ENCODE measurements at regions not wholly inside any gene's neighbourhood (a gene's known extent, or its start where the extent isn't known, plus 50 kb on each side); places are given as distances from the start of the nearest gene placed in this dataset.

- no peaks in the 10 kb centered on the region for H3K9me2 ChIP-seq
- H3F3A ChIP-seq (replicated peaks; ENCODE audit: insufficient read depth): no peaks in the 10 kb centered on the region
- H3K4me3 ChIP-seq (ENCODE audit: low read depth in 2 of 2, low read length in 1 of 2): no peak overlapping the region
- H2AFZ ChIP-seq (ENCODE audit: low read depth): no peak overlapping the region
- no peak for DNase-seq
- no peaks in the 10 kb centered on the region for H3K4me1 ChIP-seq (ENCODE audit: control insufficient read depth in 1 of 2, insufficient read depth in 2 of 2, low read depth in 1 of 2, low read length in 1 of 2)
- H3K9ac ChIP-seq: no peak overlapping the region
- H3K4me2 ChIP-seq: no peak overlapping the region
- TF ChIP-seq REST (IDR thresholded peaks at IDR 0.05; ENCODE audit: low read depth, low read length) (no peak), CTCF (IDR thresholded peaks at IDR 0.05) (no peak), IRF3 (IDR thresholded peaks at IDR 0.05; ENCODE audit: low read depth, low read length) (no peak), CHD2 (IDR thresholded peaks at IDR 0.05; ENCODE audit: low read length, partially characterized antibody) (no peak), EZH2phosphoT487 (IDR thresholded peaks at IDR 0.05; ENCODE audit: borderline replicate concordance, low read depth) (no peak), TAF1 (IDR thresholded peaks at IDR 0.05; ENCODE audit: borderline replicate concordance, low read depth, low read length) (no peak), MAX (IDR thresholded peaks at IDR 0.05; ENCODE audit: low read depth) (no peak), GATA2 (CRISPR knock-in tag; IDR thresholded peaks at IDR 0.05) (no peak), MXI1 (IDR thresholded peaks at IDR 0.05; ENCODE audit: low read depth, low read length) (no peak), SIN3A (IDR thresholded peaks at IDR 0.05; ENCODE audit: borderline replicate concordance, low read depth, low read length) (no peak), TEAD4 (IDR thresholded peaks at IDR 0.05; ENCODE audit: borderline replicate concordance, insufficient read depth) (no peak), JUND (IDR thresholded peaks at IDR 0.05) (no peak), FOXM1 (IDR thresholded peaks at IDR 0.05; ENCODE audit: low read depth) (no peak), TCF12 (IDR thresholded peaks at IDR 0.05) (no peak), GABPA (IDR thresholded peaks at IDR 0.05; ENCODE audit: low read depth) (no peak)
- TF ChIP-seq, protein P1, sequence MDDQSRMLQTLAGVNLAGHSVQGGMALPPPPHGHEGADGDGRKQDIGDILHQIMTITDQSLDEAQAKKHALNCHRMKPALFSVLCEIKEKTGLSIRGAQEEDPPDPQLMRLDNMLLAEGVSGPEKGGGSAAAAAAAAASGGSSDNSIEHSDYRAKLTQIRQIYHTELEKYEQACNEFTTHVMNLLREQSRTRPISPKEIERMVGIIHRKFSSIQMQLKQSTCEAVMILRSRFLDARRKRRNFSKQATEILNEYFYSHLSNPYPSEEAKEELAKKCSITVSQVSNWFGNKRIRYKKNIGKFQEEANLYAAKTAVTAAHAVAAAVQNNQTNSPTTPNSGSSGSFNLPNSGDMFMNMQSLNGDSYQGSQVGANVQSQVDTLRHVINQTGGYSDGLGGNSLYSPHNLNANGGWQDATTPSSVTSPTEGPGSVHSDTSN (IDR thresholded peaks at IDR 0.05): no peak
- TF ChIP-seq, protein P2, sequence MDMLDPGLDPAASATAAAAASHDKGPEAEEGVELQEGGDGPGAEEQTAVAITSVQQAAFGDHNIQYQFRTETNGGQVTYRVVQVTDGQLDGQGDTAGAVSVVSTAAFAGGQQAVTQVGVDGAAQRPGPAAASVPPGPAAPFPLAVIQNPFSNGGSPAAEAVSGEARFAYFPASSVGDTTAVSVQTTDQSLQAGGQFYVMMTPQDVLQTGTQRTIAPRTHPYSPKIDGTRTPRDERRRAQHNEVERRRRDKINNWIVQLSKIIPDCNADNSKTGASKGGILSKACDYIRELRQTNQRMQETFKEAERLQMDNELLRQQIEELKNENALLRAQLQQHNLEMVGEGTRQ (IDR thresholded peaks at IDR 0.05; ENCODE audit: borderline replicate concordance, low read depth, low read length): no peak
- H3K27ac ChIP-seq (ENCODE audit: low read depth in 2 of 2, low read length in 1 of 2): no peak overlapping the region
- no peaks in the 10 kb centered on the region for H3K79me2 ChIP-seq (ENCODE audit: insufficient read depth)
- no peaks in the 10 kb centered on the region for H3K27me3 ChIP-seq (ENCODE audit: insufficient read depth)
- H3K36me3 ChIP-seq (replicated peaks in 1 of 2; ENCODE audit: control insufficient read depth in 1 of 2, insufficient read depth in 2 of 2, low read length in 1 of 2): no peaks in the 10 kb centered on the region
- WGBS (ENCODE audit: low lambda C conversion rate): 46% methylated on average over 6 of the region's 6 CpGs
- no peaks in the 10 kb centered on the region for H3K9me3 ChIP-seq
- no peaks in the 10 kb centered on the region for H4K20me1 ChIP-seq (ENCODE audit: insufficient read depth)
- POLR2A ChIA-PET: no interaction called here
- CTCF ChIA-PET: no interaction called here
Observed at GRCh38 chr18:52140986-52141385, 199.0 kb upstream of the DCC start.

Measured in SK-N-SH (cell line).